Ovary (tissue), 3 donors: ENCODE measurements at regions not wholly inside any gene's neighbourhood (a gene's known extent, or its start where the extent isn't known, plus 50 kb on each side); places are given as distances from the start of the nearest gene placed in this dataset.

ENCODE experiments used
- CTCF ChIP-seq, 3 donors: fragments of 450-650 bp in 2 of 3; fragments of 200-600 bp in 1 of 3; IDR thresholded peaks; one replicate each; pipeline versions ENCODE4 v1.5.1 to v1.8.0; 2016 to 2022; ENCODE audit warnings: antibody characterized with exemption in 3 of 3, mild to moderate bottlenecking in 1 of 3
- POLR2A ChIP-seq: fragments of 450-650 bp; IDR thresholded peaks from one replicate; pipeline ENCODE4 v1.6.1; 2017; ENCODE audit warnings: antibody characterized with exemption, mild to moderate bottlenecking, moderate library complexity
- donor health status: DM: no; HTN: no; CAD: no.

GRCh38 chr4:136855886-136856285 lies 676.4 kb downstream of the PCDH18 start:
- TF ChIP-seq CTCF (IDR thresholded peaks at IDR 0.05) (no peak), POLR2A (no peak)
